Ovary (tissue), 7 donors: ENCODE measurements at regions not wholly inside any gene's neighbourhood (a gene's known extent, or its start where the extent isn't known, plus 50 kb on each side); places are given as distances from the start of the nearest gene placed in this dataset.
"Not testable (repeated sequence)": the region's sequence is repeated elsewhere in the genome, so short reads cannot be mapped to it uniquely, and the experiment has no call there.

Source experiments
- DNase-seq, 5 donors: peaks; one replicate each; pipeline ENCODE4 v3.0.0-alpha.2; 2019 to 2020
- H3K27ac ChIP-seq, 2 donors: fragments of 200-600 bp; one replicate each; pipeline versions ENCODE4 v1.5.1 to v1.8.0; 2019 to 2022
- H3K27me3 ChIP-seq: fragments of 200-600 bp; one replicate; pipeline ENCODE4 v1.8.0; 2022
- H3K36me3 ChIP-seq: fragments of 200-600 bp; sonication (generic); one replicate; pipeline ENCODE4 v1.5.1; 2019
- H3K4me1 ChIP-seq: one replicate; pipeline ENCODE4 v1.8.1; 2013; ENCODE audit warnings: mild to moderate bottlenecking, moderate library complexity; ENCODE audit not compliant: insufficient read depth
- H3K4me3 ChIP-seq: fragments of 200-600 bp; sonication (generic); one replicate; pipeline ENCODE4 v1.5.1; 2017
- H3K9me3 ChIP-seq, 2 donors: fragments of 200-600 bp in 1 of 2; sonication (generic) in 1 of 2; one replicate each; pipeline versions ENCODE4 v1.5.1 to v1.8.1; 2013 to 2019; ENCODE audit warnings: mild to moderate bottlenecking in 1 of 2, moderate library complexity in 1 of 2
- EP300 ChIP-seq: sonication (generic); formaldehyde crosslinking; IDR thresholded peaks from one replicate; pipeline ENCODE4 v1.6.1; 2017; ENCODE audit warnings: antibody characterized with exemption
- POLR2A ChIP-seq: fragments of 450-650 bp; IDR thresholded peaks from one replicate; pipeline ENCODE4 v1.6.1; 2017; ENCODE audit warnings: antibody characterized with exemption, mild to moderate bottlenecking, moderate library complexity
- WGBS, 3 donors: extraction: QIAGEN DNeasy Blood & Tissue Kit in 1 of 3; methylation state at CpG; one replicate each; pipeline versions ENCODE4 v1.1.5 to v1.1.7; 2013 to 2017; 5-methylcytosine and 5-hydroxymethylcytosine counted together
- intact Hi-C, 4 donors: fragments of 100-400 bp; cut with DNase I; formaldehyde crosslinking; loops; one replicate each; pipeline versions ENCODE4 v1.11.0 to v1.15.1; 2022 to 2023
- TF ChIP-seq, protein P1 (sequence below), 3 donors: fragments of 450-650 bp in 2 of 3; fragments of 200-600 bp in 1 of 3; IDR thresholded peaks; one replicate each; pipeline versions ENCODE4 v1.5.1 to v1.8.0; 2016 to 2022; ENCODE audit warnings: antibody characterized with exemption in 3 of 3, mild to moderate bottlenecking in 1 of 3
- donor health status: DM: no; HTN: no; CAD: no; lungs with moderate emphysema.
- donor health status: DM: no; HTN: no; CAD: no.
- donor health status: Bipolar disorder and iron deficiency.
- donor health status: DM: no; HTN: no; CAD: no.
- donor health status: DM: yes; HTN: yes; CAD: no.

DNA sequence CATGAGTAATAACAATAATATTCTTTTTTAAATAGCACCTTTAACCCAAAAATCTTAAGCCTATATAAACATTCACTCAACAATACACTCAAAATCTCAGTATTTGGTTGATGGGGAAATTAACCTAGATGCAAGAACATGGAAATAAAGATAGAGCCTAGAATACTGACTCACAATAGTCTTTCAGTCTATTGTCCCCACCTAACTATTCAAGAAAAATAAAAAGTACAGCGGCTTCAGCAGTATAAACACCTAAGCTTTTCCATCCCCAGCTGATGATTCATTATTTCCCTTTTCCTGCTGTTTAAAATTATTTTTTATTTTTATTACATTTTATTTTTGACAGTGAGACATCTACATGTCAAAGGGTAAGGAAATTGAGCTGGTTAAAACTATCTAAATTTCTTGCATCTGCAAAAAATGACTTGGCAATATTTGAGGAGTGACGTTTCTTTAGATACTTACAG, 201.4 kb downstream of the FZD1 start:
- no peak overlapping the region for H3K27ac ChIP-seq
- intact Hi-C loops, result no loop called here
- H3K9me3 ChIP-seq, result no peaks in the 10 kb centered on the region
- TF ChIP-seq POLR2A (no peak), EP300 (no peak)
- TF ChIP-seq, protein P1, sequence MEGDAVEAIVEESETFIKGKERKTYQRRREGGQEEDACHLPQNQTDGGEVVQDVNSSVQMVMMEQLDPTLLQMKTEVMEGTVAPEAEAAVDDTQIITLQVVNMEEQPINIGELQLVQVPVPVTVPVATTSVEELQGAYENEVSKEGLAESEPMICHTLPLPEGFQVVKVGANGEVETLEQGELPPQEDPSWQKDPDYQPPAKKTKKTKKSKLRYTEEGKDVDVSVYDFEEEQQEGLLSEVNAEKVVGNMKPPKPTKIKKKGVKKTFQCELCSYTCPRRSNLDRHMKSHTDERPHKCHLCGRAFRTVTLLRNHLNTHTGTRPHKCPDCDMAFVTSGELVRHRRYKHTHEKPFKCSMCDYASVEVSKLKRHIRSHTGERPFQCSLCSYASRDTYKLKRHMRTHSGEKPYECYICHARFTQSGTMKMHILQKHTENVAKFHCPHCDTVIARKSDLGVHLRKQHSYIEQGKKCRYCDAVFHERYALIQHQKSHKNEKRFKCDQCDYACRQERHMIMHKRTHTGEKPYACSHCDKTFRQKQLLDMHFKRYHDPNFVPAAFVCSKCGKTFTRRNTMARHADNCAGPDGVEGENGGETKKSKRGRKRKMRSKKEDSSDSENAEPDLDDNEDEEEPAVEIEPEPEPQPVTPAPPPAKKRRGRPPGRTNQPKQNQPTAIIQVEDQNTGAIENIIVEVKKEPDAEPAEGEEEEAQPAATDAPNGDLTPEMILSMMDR (IDR thresholded peaks at IDR 0.05), result no peak
- H3K36me3 ChIP-seq, result no peaks in the 10 kb centered on the region
- H3K27me3 ChIP-seq, result no peaks in the 10 kb centered on the region
- DNase-seq, result no peak
- no peaks in the 10 kb centered on the region for H3K4me1 ChIP-seq
- 21 to 41% (median 29%) methylated on average over 2 of the region's 2 CpGs for WGBS, 3 donors
- H3K4me3 ChIP-seq, result no peak overlapping the region

DNA sequence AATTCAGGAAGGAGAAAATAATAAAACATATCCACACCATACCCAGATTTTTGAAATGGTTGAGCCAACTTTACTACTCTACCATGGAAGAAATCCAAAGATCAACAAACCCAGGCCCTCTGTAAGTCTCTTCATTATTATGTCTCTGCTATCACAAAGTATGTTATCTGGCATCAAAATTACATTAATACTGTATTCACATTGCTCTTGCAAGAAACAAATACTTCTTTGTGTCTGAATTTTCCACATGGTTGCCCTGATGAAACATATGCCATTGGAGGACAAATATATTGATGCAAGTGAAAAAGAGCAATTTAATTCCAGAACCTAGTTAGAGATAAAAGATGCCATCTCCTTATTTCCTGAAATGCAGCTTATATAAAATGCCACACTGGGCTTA, 204.0 kb downstream of the FZD1 start:
- Histone ChIP-seq H3K36me3 (no peaks in the 10 kb centered on the region), H3K27ac (no peak overlapping the region), H3K9me3 (no peaks in the 10 kb centered on the region), H3K27me3 (no peaks in the 10 kb centered on the region), H3K4me3 (no peak overlapping the region), H3K4me1 (no peaks in the 10 kb centered on the region)
- intact Hi-C loops, result no loop called here
- TF ChIP-seq POLR2A (no peak), EP300 (no peak)
- TF ChIP-seq, protein P1 (IDR thresholded peaks at IDR 0.05), result no peak
- DNase-seq, result no peak

GRCh38 chr7:91473619-91474018, 209.4 kb downstream of the FZD1 start:
- TF ChIP-seq EP300 (no peak), POLR2A (no peak)
- TF ChIP-seq, protein P1 (IDR thresholded peaks at IDR 0.05), result no peak
- DNase-seq, result no peak
- intact Hi-C loops, result no loop called here
- no peak overlapping the region for H3K4me3 ChIP-seq
- H3K9me3 ChIP-seq, result no peaks in the 10 kb centered on the region
- H3K36me3 ChIP-seq, result no peaks in the 10 kb centered on the region
- H3K27me3 ChIP-seq, result no peaks in the 10 kb centered on the region
- 45 to 60% (median 51%) methylated on average over 1 of the region's 1 CpG for WGBS, 3 donors
- H3K4me1 ChIP-seq, result no peaks in the 10 kb centered on the region
- H3K27ac ChIP-seq, result no peak overlapping the region

DNA sequence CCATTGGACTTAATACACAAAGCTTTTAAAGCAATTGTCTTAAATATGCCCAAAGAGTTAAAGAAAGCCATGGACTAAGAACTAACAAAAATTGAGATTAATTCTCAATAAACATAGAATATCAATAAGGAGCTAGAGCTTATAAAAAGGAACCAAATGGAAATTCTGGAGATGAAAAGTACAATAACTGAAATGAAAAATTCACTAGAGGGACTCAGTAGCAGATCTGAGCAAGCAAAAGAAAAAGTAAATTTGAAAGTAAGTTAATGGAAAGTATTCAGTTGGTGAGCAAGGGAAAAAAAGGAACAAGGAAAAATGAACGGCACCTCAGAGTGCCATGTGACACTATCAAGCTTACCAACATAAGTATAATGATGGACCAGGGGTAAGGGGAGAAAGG, 209.8 kb downstream of the FZD1 start:
- intact Hi-C loops, result no loop called here
- Histone ChIP-seq H3K9me3 (no peaks in the 10 kb centered on the region), H3K4me3 (no peak overlapping the region), H3K27me3 (no peaks in the 10 kb centered on the region), H3K36me3 (no peaks in the 10 kb centered on the region), H3K4me1 (no peaks in the 10 kb centered on the region), H3K27ac (no peak overlapping the region)
- no peak for DNase-seq
- WGBS, 3 donors, result 92 to 98% (median 97%) methylated on average over 1 of the region's 1 CpG
- TF ChIP-seq POLR2A (no peak), EP300 (no peak)
- TF ChIP-seq, protein P1 (IDR thresholded peaks at IDR 0.05), result no peak

DNA sequence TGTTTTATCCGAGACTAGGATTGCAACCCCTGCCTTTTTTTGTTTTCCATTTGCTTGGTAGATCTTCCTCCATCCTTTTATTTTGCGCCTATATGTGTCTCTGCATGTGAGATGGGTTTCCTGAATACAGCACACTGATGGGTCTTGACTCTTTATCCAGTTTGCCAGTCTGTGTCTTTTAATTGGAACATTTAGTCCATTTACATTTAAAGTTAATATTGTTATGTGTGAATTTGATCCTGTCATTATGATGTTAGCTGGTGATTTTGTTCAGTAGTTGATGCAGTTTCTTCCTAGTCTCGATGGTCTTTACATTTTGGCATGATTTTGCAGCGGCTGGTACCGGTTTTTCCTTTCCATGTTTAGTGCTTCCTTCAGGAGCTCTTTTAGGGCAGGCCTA, 216.2 kb downstream of the FZD1 start:
- H3K4me3 ChIP-seq, DNase-seq, H3K36me3 ChIP-seq, H3K4me1 ChIP-seq, intact Hi-C loops, H3K27me3 ChIP-seq, H3K9me3 ChIP-seq, H3K27ac ChIP-seq: not testable (repeated sequence)
- 91 to 95% (median 93%) methylated on average over 5 of the region's 5 CpGs for WGBS, 3 donors
